ENCODE measurements at regions not wholly inside any gene's neighbourhood (a gene's known extent, or its start where the extent isn't known, plus 50 kb on each side); places are given as distances from the start of the nearest gene placed in this dataset.

DNA sequence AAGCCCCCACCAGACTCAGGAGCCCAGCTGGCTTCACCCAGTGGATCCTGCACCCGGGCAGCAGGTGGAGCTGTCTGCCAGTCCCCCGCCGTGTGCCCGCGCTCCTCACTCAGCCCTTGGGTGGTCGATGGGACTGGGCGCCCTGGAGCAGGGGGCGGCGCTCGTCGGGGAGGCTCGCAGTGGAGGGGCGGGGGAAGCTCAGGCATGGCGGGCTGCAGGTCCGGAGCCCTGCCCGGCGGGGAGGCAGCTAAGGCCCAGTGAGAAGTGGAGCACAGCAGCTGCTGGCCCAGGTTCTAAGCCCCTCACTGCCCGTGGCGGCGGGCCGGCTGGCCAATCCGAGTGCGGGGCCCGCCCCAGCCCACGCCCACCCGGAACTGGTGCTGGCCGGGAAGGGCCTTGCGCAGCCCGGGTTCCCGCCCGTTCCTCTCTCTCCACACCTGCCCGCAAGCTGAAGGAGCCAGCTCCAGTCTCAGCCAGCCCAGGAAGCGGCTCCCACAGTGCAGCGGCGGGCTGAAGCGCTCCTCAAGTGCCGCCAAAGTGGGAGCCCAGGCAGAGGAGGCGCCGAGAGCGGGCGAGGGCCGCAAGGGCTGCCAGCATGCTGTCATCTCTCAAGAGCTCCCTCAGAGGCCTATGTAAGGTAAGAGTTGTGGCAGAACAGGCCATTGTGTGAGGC lies 1307.8 kb upstream of the TMEFF2 start:
- H3K27ac Mint-ChIP-seq: peak overlapping the region; percentile 89
- peaks cover 27% of the 10 kb centered on the region for H3K4me1 Mint-ChIP-seq
- ATAC-seq (peak; percentile 97), DNase-seq (ENCODE audit: low spot score) (peak; percentile 90)
- no peaks in the 10 kb centered on the region for H3K36me3 Mint-ChIP-seq
- no peaks in the 10 kb centered on the region for H3K27me3 Mint-ChIP-seq (ENCODE audit: low read depth)
- ChIA-PET POLR2A (interaction anchor here (0.7 to 1.3 kb wide), 4 partner anchors 14 to 686 kb away, joined by 3 to 4 read pairs (median 3); no protein-coding TSS in a partner anchor), CTCF (interaction anchor here (0.5 to 6.0 kb wide), 12 partner anchors 9 to 321 kb away, joined by 3 to 71 read pairs (median 4); no protein-coding TSS in a partner anchor)
- peaks cover 9% of the 10 kb centered on the region for H3K9me3 Mint-ChIP-seq
- peak overlapping the region; percentile 78 for H3K4me3 Mint-ChIP-seq
- TF ChIP-seq ZNF416 (CRISPR knock-in tag; IDR thresholded peaks at IDR 0.05) (0 out of 2 replicates have a peak, but pooled peaks have one; percentile 44), GRHL2 (CRISPR knock-in tag; IDR thresholded peaks at IDR 0.05; ENCODE audit: insufficient replicate concordance, severe bottlenecking) (no peak), ZNF671 (CRISPR knock-in tag; IDR thresholded peaks at IDR 0.05) (no peak), NR3C1 (CRISPR knock-in tag; conservative IDR thresholded peaks at IDR 0.05; ENCODE audit: low read depth) (no peak), ZNF423 (CRISPR knock-in tag; IDR thresholded peaks at IDR 0.05) (peak; percentile 81), JAZF1 (CRISPR knock-in tag; IDR thresholded peaks at IDR 0.05) (no peak), KAT7 (CRISPR knock-in tag; IDR thresholded peaks at IDR 0.05; ENCODE audit: borderline replicate concordance) (peak; percentile 55; the same call in 1 of the 2 replicates), RORB (CRISPR knock-in tag; IDR thresholded peaks at IDR 0.05) (no peak), PRRX2 (CRISPR knock-in tag; IDR thresholded peaks at IDR 0.05) (peak; percentile 22; the same call in 1 of the 2 replicates), FOXP1 (CRISPR knock-in tag; IDR thresholded peaks at IDR 0.05; ENCODE audit: borderline replicate concordance) (peak; percentile 76), ESRRA (CRISPR knock-in tag; IDR thresholded peaks at IDR 0.05; ENCODE audit: borderline replicate concordance) (peak; percentile 79), CREB1 (CRISPR knock-in tag; IDR thresholded peaks at IDR 0.05) (peak; percentile 78; the same call in 1 of the 2 replicates), NFE2L1 (CRISPR knock-in tag; IDR thresholded peaks at IDR 0.05) (peak; percentile 79; the same call in 1 of the 2 replicates)
- TF ChIP-seq, protein P1, sequence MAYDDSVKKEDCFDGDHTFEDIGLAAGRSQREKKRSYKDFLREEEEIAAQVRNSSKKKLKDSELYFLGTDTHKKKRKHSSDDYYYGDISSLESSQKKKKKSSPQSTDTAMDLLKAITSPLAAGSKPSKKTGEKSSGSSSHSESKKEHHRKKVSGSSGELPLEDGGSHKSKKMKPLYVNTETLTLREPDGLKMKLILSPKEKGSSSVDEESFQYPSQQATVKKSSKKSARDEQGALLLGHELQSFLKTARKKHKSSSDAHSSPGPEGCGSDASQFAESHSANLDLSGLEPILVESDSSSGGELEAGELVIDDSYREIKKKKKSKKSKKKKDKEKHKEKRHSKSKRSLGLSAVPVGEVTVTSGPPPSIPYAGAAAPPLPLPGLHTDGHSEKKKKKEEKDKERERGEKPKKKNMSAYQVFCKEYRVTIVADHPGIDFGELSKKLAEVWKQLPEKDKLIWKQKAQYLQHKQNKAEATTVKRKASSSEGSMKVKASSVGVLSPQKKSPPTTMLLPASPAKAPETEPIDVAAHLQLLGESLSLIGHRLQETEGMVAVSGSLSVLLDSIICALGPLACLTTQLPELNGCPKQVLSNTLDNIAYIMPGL (CRISPR knock-in tag; IDR thresholded peaks at IDR 0.05): peak; percentile 75
- TF ChIP-seq, protein P2, sequence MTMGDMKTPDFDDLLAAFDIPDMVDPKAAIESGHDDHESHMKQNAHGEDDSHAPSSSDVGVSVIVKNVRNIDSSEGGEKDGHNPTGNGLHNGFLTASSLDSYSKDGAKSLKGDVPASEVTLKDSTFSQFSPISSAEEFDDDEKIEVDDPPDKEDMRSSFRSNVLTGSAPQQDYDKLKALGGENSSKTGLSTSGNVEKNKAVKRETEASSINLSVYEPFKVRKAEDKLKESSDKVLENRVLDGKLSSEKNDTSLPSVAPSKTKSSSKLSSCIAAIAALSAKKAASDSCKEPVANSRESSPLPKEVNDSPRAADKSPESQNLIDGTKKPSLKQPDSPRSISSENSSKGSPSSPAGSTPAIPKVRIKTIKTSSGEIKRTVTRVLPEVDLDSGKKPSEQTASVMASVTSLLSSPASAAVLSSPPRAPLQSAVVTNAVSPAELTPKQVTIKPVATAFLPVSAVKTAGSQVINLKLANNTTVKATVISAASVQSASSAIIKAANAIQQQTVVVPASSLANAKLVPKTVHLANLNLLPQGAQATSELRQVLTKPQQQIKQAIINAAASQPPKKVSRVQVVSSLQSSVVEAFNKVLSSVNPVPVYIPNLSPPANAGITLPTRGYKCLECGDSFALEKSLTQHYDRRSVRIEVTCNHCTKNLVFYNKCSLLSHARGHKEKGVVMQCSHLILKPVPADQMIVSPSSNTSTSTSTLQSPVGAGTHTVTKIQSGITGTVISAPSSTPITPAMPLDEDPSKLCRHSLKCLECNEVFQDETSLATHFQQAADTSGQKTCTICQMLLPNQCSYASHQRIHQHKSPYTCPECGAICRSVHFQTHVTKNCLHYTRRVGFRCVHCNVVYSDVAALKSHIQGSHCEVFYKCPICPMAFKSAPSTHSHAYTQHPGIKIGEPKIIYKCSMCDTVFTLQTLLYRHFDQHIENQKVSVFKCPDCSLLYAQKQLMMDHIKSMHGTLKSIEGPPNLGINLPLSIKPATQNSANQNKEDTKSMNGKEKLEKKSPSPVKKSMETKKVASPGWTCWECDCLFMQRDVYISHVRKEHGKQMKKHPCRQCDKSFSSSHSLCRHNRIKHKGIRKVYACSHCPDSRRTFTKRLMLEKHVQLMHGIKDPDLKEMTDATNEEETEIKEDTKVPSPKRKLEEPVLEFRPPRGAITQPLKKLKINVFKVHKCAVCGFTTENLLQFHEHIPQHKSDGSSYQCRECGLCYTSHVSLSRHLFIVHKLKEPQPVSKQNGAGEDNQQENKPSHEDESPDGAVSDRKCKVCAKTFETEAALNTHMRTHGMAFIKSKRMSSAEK (CRISPR knock-in tag; IDR thresholded peaks at IDR 0.05; ENCODE audit: borderline replicate concordance): 0 out of 2 replicates have a peak, but pooled peaks have one; percentile 32
- TF ChIP-seq, protein P3, sequence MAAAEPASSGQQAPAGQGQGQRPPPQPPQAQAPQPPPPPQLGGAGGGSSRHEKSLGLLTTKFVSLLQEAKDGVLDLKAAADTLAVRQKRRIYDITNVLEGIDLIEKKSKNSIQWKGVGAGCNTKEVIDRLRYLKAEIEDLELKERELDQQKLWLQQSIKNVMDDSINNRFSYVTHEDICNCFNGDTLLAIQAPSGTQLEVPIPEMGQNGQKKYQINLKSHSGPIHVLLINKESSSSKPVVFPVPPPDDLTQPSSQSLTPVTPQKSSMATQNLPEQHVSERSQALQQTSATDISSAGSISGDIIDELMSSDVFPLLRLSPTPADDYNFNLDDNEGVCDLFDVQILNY (CRISPR knock-in tag; IDR thresholded peaks at IDR 0.05): peak; percentile 90
- TF ChIP-seq, protein P4, sequence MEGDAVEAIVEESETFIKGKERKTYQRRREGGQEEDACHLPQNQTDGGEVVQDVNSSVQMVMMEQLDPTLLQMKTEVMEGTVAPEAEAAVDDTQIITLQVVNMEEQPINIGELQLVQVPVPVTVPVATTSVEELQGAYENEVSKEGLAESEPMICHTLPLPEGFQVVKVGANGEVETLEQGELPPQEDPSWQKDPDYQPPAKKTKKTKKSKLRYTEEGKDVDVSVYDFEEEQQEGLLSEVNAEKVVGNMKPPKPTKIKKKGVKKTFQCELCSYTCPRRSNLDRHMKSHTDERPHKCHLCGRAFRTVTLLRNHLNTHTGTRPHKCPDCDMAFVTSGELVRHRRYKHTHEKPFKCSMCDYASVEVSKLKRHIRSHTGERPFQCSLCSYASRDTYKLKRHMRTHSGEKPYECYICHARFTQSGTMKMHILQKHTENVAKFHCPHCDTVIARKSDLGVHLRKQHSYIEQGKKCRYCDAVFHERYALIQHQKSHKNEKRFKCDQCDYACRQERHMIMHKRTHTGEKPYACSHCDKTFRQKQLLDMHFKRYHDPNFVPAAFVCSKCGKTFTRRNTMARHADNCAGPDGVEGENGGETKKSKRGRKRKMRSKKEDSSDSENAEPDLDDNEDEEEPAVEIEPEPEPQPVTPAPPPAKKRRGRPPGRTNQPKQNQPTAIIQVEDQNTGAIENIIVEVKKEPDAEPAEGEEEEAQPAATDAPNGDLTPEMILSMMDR (IDR thresholded peaks at IDR 0.05): no peak
- TF ChIP-seq, protein P5, sequence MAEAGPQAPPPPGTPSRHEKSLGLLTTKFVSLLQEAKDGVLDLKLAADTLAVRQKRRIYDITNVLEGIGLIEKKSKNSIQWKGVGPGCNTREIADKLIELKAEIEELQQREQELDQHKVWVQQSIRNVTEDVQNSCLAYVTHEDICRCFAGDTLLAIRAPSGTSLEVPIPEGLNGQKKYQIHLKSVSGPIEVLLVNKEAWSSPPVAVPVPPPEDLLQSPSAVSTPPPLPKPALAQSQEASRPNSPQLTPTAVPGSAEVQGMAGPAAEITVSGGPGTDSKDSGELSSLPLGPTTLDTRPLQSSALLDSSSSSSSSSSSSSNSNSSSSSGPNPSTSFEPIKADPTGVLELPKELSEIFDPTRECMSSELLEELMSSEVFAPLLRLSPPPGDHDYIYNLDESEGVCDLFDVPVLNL (CRISPR knock-in tag; IDR thresholded peaks at IDR 0.05; ENCODE audit: borderline replicate concordance, low read depth): 0 out of 2 replicates have a peak, but pooled peaks have one; percentile 68
- TF ChIP-seq, protein P6, sequence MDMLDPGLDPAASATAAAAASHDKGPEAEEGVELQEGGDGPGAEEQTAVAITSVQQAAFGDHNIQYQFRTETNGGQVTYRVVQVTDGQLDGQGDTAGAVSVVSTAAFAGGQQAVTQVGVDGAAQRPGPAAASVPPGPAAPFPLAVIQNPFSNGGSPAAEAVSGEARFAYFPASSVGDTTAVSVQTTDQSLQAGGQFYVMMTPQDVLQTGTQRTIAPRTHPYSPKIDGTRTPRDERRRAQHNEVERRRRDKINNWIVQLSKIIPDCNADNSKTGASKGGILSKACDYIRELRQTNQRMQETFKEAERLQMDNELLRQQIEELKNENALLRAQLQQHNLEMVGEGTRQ (CRISPR knock-in tag; IDR thresholded peaks at IDR 0.05): 0 out of 2 replicates have a peak, but pooled peaks have one; percentile 29
- TF ChIP-seq, protein P7, sequence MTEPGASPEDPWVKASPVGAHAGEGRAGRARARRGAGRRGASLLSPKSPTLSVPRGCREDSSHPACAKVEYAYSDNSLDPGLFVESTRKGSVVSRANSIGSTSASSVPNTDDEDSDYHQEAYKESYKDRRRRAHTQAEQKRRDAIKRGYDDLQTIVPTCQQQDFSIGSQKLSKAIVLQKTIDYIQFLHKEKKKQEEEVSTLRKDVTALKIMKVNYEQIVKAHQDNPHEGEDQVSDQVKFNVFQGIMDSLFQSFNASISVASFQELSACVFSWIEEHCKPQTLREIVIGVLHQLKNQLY (CRISPR knock-in tag; IDR thresholded peaks at IDR 0.05): no peak
- TF ChIP-seq, protein P8, sequence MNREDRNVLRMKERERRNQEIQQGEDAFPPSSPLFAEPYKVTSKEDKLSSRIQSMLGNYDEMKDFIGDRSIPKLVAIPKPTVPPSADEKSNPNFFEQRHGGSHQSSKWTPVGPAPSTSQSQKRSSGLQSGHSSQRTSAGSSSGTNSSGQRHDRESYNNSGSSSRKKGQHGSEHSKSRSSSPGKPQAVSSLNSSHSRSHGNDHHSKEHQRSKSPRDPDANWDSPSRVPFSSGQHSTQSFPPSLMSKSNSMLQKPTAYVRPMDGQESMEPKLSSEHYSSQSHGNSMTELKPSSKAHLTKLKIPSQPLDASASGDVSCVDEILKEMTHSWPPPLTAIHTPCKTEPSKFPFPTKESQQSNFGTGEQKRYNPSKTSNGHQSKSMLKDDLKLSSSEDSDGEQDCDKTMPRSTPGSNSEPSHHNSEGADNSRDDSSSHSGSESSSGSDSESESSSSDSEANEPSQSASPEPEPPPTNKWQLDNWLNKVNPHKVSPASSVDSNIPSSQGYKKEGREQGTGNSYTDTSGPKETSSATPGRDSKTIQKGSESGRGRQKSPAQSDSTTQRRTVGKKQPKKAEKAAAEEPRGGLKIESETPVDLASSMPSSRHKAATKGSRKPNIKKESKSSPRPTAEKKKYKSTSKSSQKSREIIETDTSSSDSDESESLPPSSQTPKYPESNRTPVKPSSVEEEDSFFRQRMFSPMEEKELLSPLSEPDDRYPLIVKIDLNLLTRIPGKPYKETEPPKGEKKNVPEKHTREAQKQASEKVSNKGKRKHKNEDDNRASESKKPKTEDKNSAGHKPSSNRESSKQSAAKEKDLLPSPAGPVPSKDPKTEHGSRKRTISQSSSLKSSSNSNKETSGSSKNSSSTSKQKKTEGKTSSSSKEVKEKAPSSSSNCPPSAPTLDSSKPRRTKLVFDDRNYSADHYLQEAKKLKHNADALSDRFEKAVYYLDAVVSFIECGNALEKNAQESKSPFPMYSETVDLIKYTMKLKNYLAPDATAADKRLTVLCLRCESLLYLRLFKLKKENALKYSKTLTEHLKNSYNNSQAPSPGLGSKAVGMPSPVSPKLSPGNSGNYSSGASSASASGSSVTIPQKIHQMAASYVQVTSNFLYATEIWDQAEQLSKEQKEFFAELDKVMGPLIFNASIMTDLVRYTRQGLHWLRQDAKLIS (CRISPR knock-in tag; IDR thresholded peaks at IDR 0.05; ENCODE audit: borderline replicate concordance): no peak

All from WTC11 (cell line).